22Rv1 (cell line): ENCODE measurements at regions not wholly inside any gene's neighbourhood (a gene's known extent, or its start where the extent isn't known, plus 50 kb on each side); places are given as distances from the start of the nearest gene placed in this dataset.
"Not testable (repeated sequence)": the region's sequence is repeated elsewhere in the genome, so short reads cannot be mapped to it uniquely, and the experiment has no call there.

Source experiments
- H3K27ac ChIP-seq: fragments of 450-650 bp; 2 replicates; pipeline ENCODE4 v1.5.1; 2017
- CTCF ChIP-seq: fragments of 450-650 bp; IDR thresholded peaks from 2 replicates; pipeline ENCODE4 v1.5.1; 2017; ENCODE audit warnings: mild to moderate bottlenecking
- ZFX ChIP-seq: fragments of 450-650 bp; IDR thresholded peaks from 2 replicates; pipeline ENCODE4 v1.6.1; 2017; ENCODE audit warnings: antibody characterized with exemption, borderline replicate concordance

GRCh38 chr7:84735011-84735410, 451.8 kb downstream of the SEMA3D start:
- no peak for TF ChIP-seq CTCF
- no peak for TF ChIP-seq ZFX
- no peak overlapping the region for H3K27ac ChIP-seq

- H3K27ac ChIP-seq: not testable (repeated sequence)
Measured at GRCh38 chr7:84733976-84734375, 452.9 kb downstream of the SEMA3D start.

- H3K27ac ChIP-seq: not testable (repeated sequence)
Measured at GRCh38 chr7:84730864-84731263, 456.0 kb downstream of the SEMA3D start.

- H3K27ac ChIP-seq: no peak overlapping the region
- TF ChIP-seq ZFX: no peak
- no peak for TF ChIP-seq CTCF
Measured at GRCh38 chr7:84729284-84729683, 457.6 kb downstream of the SEMA3D start.

- no peak overlapping the region for H3K27ac ChIP-seq
- TF ChIP-seq CTCF (no peak), ZFX (no peak)
Measured at GRCh38 chr7:84722734-84723133, 464.1 kb downstream of the SEMA3D start.

- no peak overlapping the region for H3K27ac ChIP-seq
- no peak for TF ChIP-seq ZFX
- no peak for TF ChIP-seq CTCF
Measured at GRCh38 chr7:84722086-84722485, 464.8 kb downstream of the SEMA3D start.

- H3K27ac ChIP-seq: no peak overlapping the region
Measured at GRCh38 chr7:84720456-84721097, 466.3 kb downstream of the SEMA3D start.

GRCh38 chr7:84714765-84715164, 472.1 kb downstream of the SEMA3D start:
- no peak for TF ChIP-seq CTCF
- no peak for TF ChIP-seq ZFX
- H3K27ac ChIP-seq: no peak overlapping the region

More at GRCh38 chr7:84720456-84721097, 466.3 kb downstream of the SEMA3D start:
- TF ChIP-seq ZFX (no peak), CTCF (no peak)
